Calu3 (cell line): ENCODE measurements at regions not wholly inside any gene's neighbourhood (a gene's known extent, or its start where the extent isn't known, plus 50 kb on each side); places are given as distances from the start of the nearest gene placed in this dataset.

ENCODE experiments used
- BruUV-seq: library from RNA; stranded (reverse); fragments of 400-500 nt; replicated peaks from 2 replicates; lab custom pipeline; 2021; lab: Mats Ljungman, UMichigan
- CTCF ChIA-PET: fragments of 300-600 bp; sonication (Branson Sonifier 250); formaldehyde crosslinking; loops from one replicate; lab custom pipeline; 2022; ENCODE audit warnings: antibody characterized with exemption; lab: Charles Lee
- DNase-seq: peaks from one replicate; pipeline ENCODE4 v3.0.0; 2022
- H3K27ac Mint-ChIP-seq: one replicate; pipeline ENCODE4 v1.8.0; 2022; ENCODE audit warnings: mixed read lengths; ENCODE audit not compliant: unreplicated experiment
- H3K27me3 Mint-ChIP-seq: one replicate; pipeline ENCODE4 v1.8.0; 2022; ENCODE audit warnings: mixed read lengths; ENCODE audit not compliant: unreplicated experiment
- H3K36me3 Mint-ChIP-seq: one replicate; pipeline ENCODE4 v1.8.0; 2022; ENCODE audit warnings: mild to moderate bottlenecking, moderate library complexity, mixed read lengths; ENCODE audit not compliant: insufficient read depth, unreplicated experiment
- H3K4me1 Mint-ChIP-seq: one replicate; pipeline ENCODE4 v1.8.0; 2022; ENCODE audit warnings: mild to moderate bottlenecking, low read depth, mixed read lengths; ENCODE audit not compliant: unreplicated experiment
- H3K4me3 Mint-ChIP-seq: one replicate; pipeline ENCODE4 v1.8.0; 2022; ENCODE audit warnings: mild to moderate bottlenecking, low read depth, moderate library complexity, mixed read lengths; ENCODE audit not compliant: unreplicated experiment
- H3K9me3 Mint-ChIP-seq: one replicate; pipeline ENCODE4 v1.8.0; 2022; ENCODE audit warnings: low read depth, mixed read lengths; ENCODE audit not compliant: unreplicated experiment
- intact Hi-C: fragments of 100-400 bp; cut with micrococcal nuclease; formaldehyde crosslinking; loops from one replicate; pipeline ENCODE4 v1.10.0; 2022; ENCODE audit not compliant: unreplicated experiment
- TF ChIP-seq, protein P1 (sequence below): fragments of 200-600 bp; IDR thresholded peaks from one replicate; pipeline ENCODE4 v1.8.0; 2022; ENCODE audit warnings: antibody characterized with exemption; ENCODE audit not compliant: unreplicated experiment

- intact Hi-C loops, result no loop called here
- no peaks in the 10 kb centered on the region for H3K36me3 Mint-ChIP-seq
- H3K9me3 Mint-ChIP-seq, result no peaks in the 10 kb centered on the region
- TF ChIP-seq, protein P1, sequence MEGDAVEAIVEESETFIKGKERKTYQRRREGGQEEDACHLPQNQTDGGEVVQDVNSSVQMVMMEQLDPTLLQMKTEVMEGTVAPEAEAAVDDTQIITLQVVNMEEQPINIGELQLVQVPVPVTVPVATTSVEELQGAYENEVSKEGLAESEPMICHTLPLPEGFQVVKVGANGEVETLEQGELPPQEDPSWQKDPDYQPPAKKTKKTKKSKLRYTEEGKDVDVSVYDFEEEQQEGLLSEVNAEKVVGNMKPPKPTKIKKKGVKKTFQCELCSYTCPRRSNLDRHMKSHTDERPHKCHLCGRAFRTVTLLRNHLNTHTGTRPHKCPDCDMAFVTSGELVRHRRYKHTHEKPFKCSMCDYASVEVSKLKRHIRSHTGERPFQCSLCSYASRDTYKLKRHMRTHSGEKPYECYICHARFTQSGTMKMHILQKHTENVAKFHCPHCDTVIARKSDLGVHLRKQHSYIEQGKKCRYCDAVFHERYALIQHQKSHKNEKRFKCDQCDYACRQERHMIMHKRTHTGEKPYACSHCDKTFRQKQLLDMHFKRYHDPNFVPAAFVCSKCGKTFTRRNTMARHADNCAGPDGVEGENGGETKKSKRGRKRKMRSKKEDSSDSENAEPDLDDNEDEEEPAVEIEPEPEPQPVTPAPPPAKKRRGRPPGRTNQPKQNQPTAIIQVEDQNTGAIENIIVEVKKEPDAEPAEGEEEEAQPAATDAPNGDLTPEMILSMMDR, result no peak
- DNase-seq, result no peak
- no TSS peak for BruUV-seq
- no peak overlapping the region for H3K4me3 Mint-ChIP-seq
- H3K4me1 Mint-ChIP-seq, result no peaks in the 10 kb centered on the region
- CTCF ChIA-PET, result no interaction called here
- H3K27me3 Mint-ChIP-seq, result peaks cover 34% of the 10 kb centered on the region
- H3K27ac Mint-ChIP-seq, result no peak overlapping the region
Observed at GRCh38 chr14:75333606-75334548, 55.2 kb downstream of the FOS start.

DNA sequence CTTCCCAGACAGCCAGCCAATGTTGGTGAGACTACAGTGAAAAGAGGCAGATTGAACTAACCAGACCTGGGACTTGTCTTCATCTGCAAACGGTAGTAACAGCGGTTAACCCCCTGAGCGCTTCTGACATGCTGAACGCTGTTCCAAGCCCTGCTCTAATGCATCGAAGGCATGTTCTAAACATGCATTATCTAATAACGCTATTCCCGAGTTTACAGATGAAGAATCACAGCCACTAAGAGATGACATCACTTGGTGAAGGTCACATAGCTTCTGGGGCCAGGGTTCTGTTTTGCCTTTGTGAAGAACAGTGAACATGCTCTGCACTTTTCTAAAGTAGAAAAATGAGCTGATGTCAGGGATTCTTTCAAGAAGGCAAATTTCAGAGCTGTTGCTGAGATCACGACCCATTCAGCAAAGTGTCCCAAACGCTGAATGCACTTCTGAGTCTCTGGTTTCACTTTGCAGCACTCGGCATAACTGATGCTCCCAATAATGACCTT lies 56.0 kb downstream of the FOS start:
- intact Hi-C loops, result no loop called here
- no peaks in the 10 kb centered on the region for H3K4me1 Mint-ChIP-seq
- DNase-seq, result no peak
- TF ChIP-seq, protein P1, result no peak
- H3K36me3 Mint-ChIP-seq, result no peaks in the 10 kb centered on the region
- peaks cover 34% of the 10 kb centered on the region for H3K27me3 Mint-ChIP-seq
- CTCF ChIA-PET, result interaction anchor here (0.7 kb wide), 1 partner anchor 12 kb away, joined by 3 read pairs; no protein-coding TSS in a partner anchor
- no peak overlapping the region for H3K27ac Mint-ChIP-seq
- H3K4me3 Mint-ChIP-seq, result no peak overlapping the region
- BruUV-seq, result no TSS peak
- H3K9me3 Mint-ChIP-seq, result no peaks in the 10 kb centered on the region

DNA sequence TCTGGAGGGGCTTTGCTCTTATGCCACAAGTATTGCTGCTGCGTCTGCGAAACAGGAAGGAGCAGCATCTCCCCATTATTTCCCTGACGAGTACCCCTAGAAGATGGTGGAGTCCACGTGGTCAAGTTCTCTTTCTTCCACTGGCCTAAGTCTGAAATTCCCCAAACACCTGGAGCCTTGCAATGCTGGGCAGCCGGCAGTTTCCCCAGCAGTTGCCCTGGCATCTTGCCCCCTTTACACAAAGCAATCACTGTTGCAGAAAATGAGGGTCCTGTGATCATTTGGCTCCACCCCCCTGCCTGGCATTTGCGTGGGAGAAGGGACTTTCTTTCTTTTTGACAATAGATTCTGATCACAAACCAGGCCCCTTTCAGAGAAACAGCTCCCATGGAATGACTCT lies 56.9 kb downstream of the FOS start:
- DNase-seq, result no peak
- CTCF ChIA-PET, result interaction anchor here (0.7 kb wide), 1 partner anchor 57 kb away, joined by 8 read pairs; the partner anchor contains the start of gene FOS
- H3K27me3 Mint-ChIP-seq, result peaks cover 34% of the 10 kb centered on the region
- no peaks in the 10 kb centered on the region for H3K36me3 Mint-ChIP-seq
- BruUV-seq, result no TSS peak
- no peak overlapping the region for H3K4me3 Mint-ChIP-seq
- no peaks in the 10 kb centered on the region for H3K9me3 Mint-ChIP-seq
- TF ChIP-seq, protein P1, result no peak
- no peak overlapping the region for H3K27ac Mint-ChIP-seq
- intact Hi-C loops, result no loop called here
- no peaks in the 10 kb centered on the region for H3K4me1 Mint-ChIP-seq

GRCh38 chr14:75338398-75338797 lies 59.8 kb downstream of the FOS start:
- CTCF ChIA-PET, result no interaction called here
- Mint-ChIP-seq H3K4me3 (no peak overlapping the region), H3K27me3 (peaks cover 53% of the 10 kb centered on the region), H3K4me1 (no peaks in the 10 kb centered on the region), H3K27ac (no peak overlapping the region), H3K36me3 (no peaks in the 10 kb centered on the region), H3K9me3 (no peaks in the 10 kb centered on the region)
- TF ChIP-seq, protein P1, result no peak
- BruUV-seq, result no TSS peak
- DNase-seq, result no peak
- intact Hi-C loops, result no loop called here
